Keratinocyte (primary cell): ENCODE measurements at regions not wholly inside any gene's neighbourhood (a gene's known extent, or its start where the extent isn't known, plus 50 kb on each side); places are given as distances from the start of the nearest gene placed in this dataset.

Source experiments
- DNase-seq: peaks from one replicate; pipeline ENCODE4 v3.0.0-alpha.2; 2011; ENCODE audit warnings: low read depth, missing footprints, low spot score
- FAIRE-seq: peaks from 2 replicates; lab custom pipeline; 2011; peaks lifted over from hg19 to GRCh38; lab: Jason Lieb, UNC
- H2AFZ ChIP-seq: 2 replicates; pipeline ENCODE4 v1.6.0; 2012; ENCODE audit warnings: low read length, control low read depth, inconsistent platforms; ENCODE audit not compliant: control insufficient read depth
- H3K27ac ChIP-seq: 2 replicates; pipeline ENCODE4 v1.5.1; 2011; ENCODE audit warnings: low read length; ENCODE audit not compliant: control insufficient read depth, insufficient read depth
- H3K27me3 ChIP-seq: 3 replicates; pipeline ENCODE4 v1.6.0; 2011; ENCODE audit warnings: low read length; ENCODE audit not compliant: control insufficient read depth, insufficient read depth; ENCODE audit errors: extremely low read depth
- H3K36me3 ChIP-seq, 2 experiments: 2 replicates in 1 of 2; 3 replicates in 1 of 2; pipeline ENCODE4 v1.5.1; 2011; ENCODE audit warnings: low read length in 2 of 2, mild to moderate bottlenecking in 1 of 2; ENCODE audit not compliant: control insufficient read depth in 2 of 2, insufficient read depth in 2 of 2; ENCODE audit errors: extremely low read depth in 1 of 2
- H3K4me1 ChIP-seq: 3 replicates; pipeline ENCODE4 v1.5.1; 2011; ENCODE audit warnings: low read length; ENCODE audit not compliant: control insufficient read depth, insufficient read depth; ENCODE audit errors: extremely low read depth
- H3K4me2 ChIP-seq: 3 replicates; pipeline ENCODE4 v1.6.0; 2011; ENCODE audit warnings: low read depth, low read length; ENCODE audit not compliant: control insufficient read depth, insufficient read depth; ENCODE audit errors: extremely low read depth
- H3K4me3 ChIP-seq, 3 experiments: fragments of 200-600 bp in 1 of 3; sonication (generic) in 1 of 3; 2 replicates in 2 of 3; 3 replicates in 1 of 3; pipeline ENCODE4 v1.5.1; 2011 to 2016; ENCODE audit warnings: low read length in 3 of 3, mild to moderate bottlenecking in 3 of 3, control low read depth in 2 of 3, inconsistent platforms in 1 of 3, low read depth in 1 of 3, mixed read lengths in 1 of 3, mixed run types in 1 of 3, moderate library complexity in 1 of 3; ENCODE audit not compliant: control insufficient read depth in 2 of 3, insufficient read depth in 2 of 3; ENCODE audit errors: extremely low read depth in 1 of 3
- H3K79me2 ChIP-seq: 2 replicates; pipeline ENCODE4 v1.6.0; 2012; ENCODE audit warnings: low read length; ENCODE audit not compliant: control insufficient read depth, insufficient read depth
- H3K9ac ChIP-seq: 3 replicates; pipeline ENCODE4 v1.6.0; 2011; ENCODE audit warnings: low read length; ENCODE audit not compliant: control insufficient read depth, insufficient read depth; ENCODE audit errors: extremely low read depth
- H3K9me1 ChIP-seq: 3 replicates; pipeline ENCODE4 v1.6.0; 2011; ENCODE audit warnings: low read length; ENCODE audit not compliant: control insufficient read depth, insufficient read depth; ENCODE audit errors: extremely low read depth
- H3K9me3 ChIP-seq: 2 replicates; pipeline ENCODE4 v1.5.1; 2012; ENCODE audit warnings: low read depth, low read length; ENCODE audit not compliant: control insufficient read depth
- H4K20me1 ChIP-seq: 3 replicates; pipeline ENCODE4 v1.6.0; 2011; ENCODE audit warnings: low read length; ENCODE audit not compliant: control insufficient read depth, insufficient read depth; ENCODE audit errors: extremely low read depth
- CTCF ChIP-seq, 3 experiments: IDR thresholded peaks in 1 of 3; conservative IDR thresholded peaks in 1 of 3; optimal IDR thresholded peaks in 1 of 3; 2 replicates in 2 of 3; 3 replicates in 1 of 3; pipeline versions ENCODE3 to v1.5.1; 2011; ENCODE audit warnings: low read length in 3 of 3, mild to moderate bottlenecking in 3 of 3, moderate library complexity in 2 of 3, control low read depth in 1 of 3, inconsistent platforms in 1 of 3; ENCODE audit not compliant: insufficient read depth in 2 of 3; ENCODE audit errors: extremely low read depth in 1 of 3
- EZH2 ChIP-seq: IDR thresholded peaks from one replicate; pipeline ENCODE4 v1.6.1; 2012; ENCODE audit warnings: inconsistent platforms, mild to moderate bottlenecking, low read length, moderate library complexity
- dilution Hi-C: fragments of 300-500 bp; cut with MboI; formaldehyde crosslinking; loops from one replicate; pipeline ENCODE4 v1.7.0; 2020; ENCODE audit warnings: low sequenced_read_pairs; ENCODE audit not compliant: extremely low pct_ligation_motif_present

GRCh38 chr2:59658906-59659635 is 894.4 kb downstream of the BCL11A start:
- no peaks in the 10 kb centered on the region for H3K36me3 ChIP-seq
- no peak overlapping the region for H2AFZ ChIP-seq
- H3K9me1 ChIP-seq, result no peaks in the 10 kb centered on the region
- H3K9ac ChIP-seq, result no peak overlapping the region
- dilution Hi-C loops, result no loop called here
- H3K4me2 ChIP-seq, result no peak overlapping the region
- no peaks in the 10 kb centered on the region for H4K20me1 ChIP-seq
- no peaks in the 10 kb centered on the region for H3K79me2 ChIP-seq
- no peak for DNase-seq
- H3K4me3 ChIP-seq, result no peak overlapping the region
- H3K4me1 ChIP-seq, result no peaks in the 10 kb centered on the region
- H3K27ac ChIP-seq, result no peak overlapping the region
- FAIRE-seq, result no peak
- TF ChIP-seq CTCF (optimal IDR thresholded peaks at IDR 0.05 in 1 of 3, IDR thresholded peaks at IDR 0.05 in 1 of 3, conservative IDR thresholded peaks at IDR 0.05 in 1 of 3; ENCODE audit: extremely low read depth in 1 of 3, insufficient read depth in 2 of 3, low read length in 3 of 3) (no peak), EZH2 (no peak)
- H3K9me3 ChIP-seq, result no peaks in the 10 kb centered on the region
- H3K27me3 ChIP-seq, result no peaks in the 10 kb centered on the region

GRCh38 chr2:59655809-59656208 is 897.6 kb downstream of the BCL11A start:
- dilution Hi-C loops, result no loop called here

More at GRCh38 chr2:59655809-59656208, 897.6 kb downstream of the BCL11A start:
- FAIRE-seq (no peak), DNase-seq (no peak)
- no peaks in the 10 kb centered on the region for H3K4me1 ChIP-seq
- no peaks in the 10 kb centered on the region for H3K79me2 ChIP-seq
- H3K4me2 ChIP-seq, result no peak overlapping the region
- H2AFZ ChIP-seq, result no peak overlapping the region
- H3K27ac ChIP-seq, result no peak overlapping the region
- no peaks in the 10 kb centered on the region for H3K9me3 ChIP-seq
- no peaks in the 10 kb centered on the region for H3K9me1 ChIP-seq
- no peaks in the 10 kb centered on the region for H3K36me3 ChIP-seq
- no peaks in the 10 kb centered on the region for H4K20me1 ChIP-seq
- no peak for TF ChIP-seq CTCF (optimal IDR thresholded peaks at IDR 0.05 in 1 of 3, IDR thresholded peaks at IDR 0.05 in 1 of 3, conservative IDR thresholded peaks at IDR 0.05 in 1 of 3; ENCODE audit: extremely low read depth in 1 of 3, insufficient read depth in 2 of 3, low read length in 3 of 3)
- TF ChIP-seq EZH2, result no peak
- no peak overlapping the region for H3K4me3 ChIP-seq
- H3K27me3 ChIP-seq, result no peaks in the 10 kb centered on the region
- H3K9ac ChIP-seq, result no peak overlapping the region
